Stimulated activated CD4-positive, alpha-beta T cell treated with anti-CD3 and anti-CD28 coated beads, Interleukin-2, amount 100 ng/mL, for 24 hours (primary cell): ENCODE measurements at regions not wholly inside any gene's neighbourhood (a gene's known extent, or its start where the extent isn't known, plus 50 kb on each side); places are given as distances from the start of the nearest gene placed in this dataset.

ENCODE experiments used
- DNase-seq, 2 donors: peaks; one replicate each; pipeline ENCODE4 v3.0.0-alpha.2; 2020

GRCh38 chr12:114776731-114777442 is 92.9 kb upstream of the TBX3 start:
- DNase-seq: no peak

GRCh38 chr12:114774699-114775098 is 90.7 kb upstream of the TBX3 start:
- DNase-seq: no peak

- DNase-seq: no peak
Measured at GRCh38 chr12:114774197-114774596, 90.2 kb upstream of the TBX3 start.

- no peak for DNase-seq
Measured at GRCh38 chr12:114770323-114770722, 86.3 kb upstream of the TBX3 start.

GRCh38 chr12:114769634-114770033 is 85.7 kb upstream of the TBX3 start:
- DNase-seq: no peak

- no peak for DNase-seq
Measured at GRCh38 chr12:114767906-114768722, 84.1 kb upstream of the TBX3 start.

- no peak for DNase-seq
Measured at GRCh38 chr12:114767084-114767760, 83.2 kb upstream of the TBX3 start.

GRCh38 chr12:114765960-114766691 is 82.2 kb upstream of the TBX3 start:
- no peak for DNase-seq

GRCh38 chr12:114764510-114764909 is 80.5 kb upstream of the TBX3 start:
- DNase-seq: no peak

- no peak for DNase-seq
Measured at GRCh38 chr12:114762490-114763110, 78.6 kb upstream of the TBX3 start.

- no peak for DNase-seq
Measured at GRCh38 chr12:114760151-114760877, 76.3 kb upstream of the TBX3 start.

GRCh38 chr12:114759635-114760034 is 75.7 kb upstream of the TBX3 start:
- DNase-seq: no peak

- DNase-seq: no peak
Measured at GRCh38 chr12:114757684-114758325, 73.8 kb upstream of the TBX3 start.

- no peak for DNase-seq
Measured at GRCh38 chr12:114752217-114752616, 68.2 kb upstream of the TBX3 start.

- DNase-seq: no peak
Measured at GRCh38 chr12:114751712-114752111, 67.7 kb upstream of the TBX3 start.

- DNase-seq: no peak
Measured at GRCh38 chr12:114750917-114751316, 66.9 kb upstream of the TBX3 start.

- no peak for DNase-seq
Measured at GRCh38 chr12:114749065-114749464, 65.1 kb upstream of the TBX3 start.

- DNase-seq: no peak
Measured at GRCh38 chr12:114747012-114747858, 63.3 kb upstream of the TBX3 start.

- DNase-seq: no peak
Measured at GRCh38 chr12:114746297-114747011, 62.5 kb upstream of the TBX3 start.

GRCh38 chr12:114744691-114745090 is 60.7 kb upstream of the TBX3 start:
- no peak for DNase-seq
